ENCODE measurements at regions not wholly inside any gene's neighbourhood (a gene's known extent, or its start where the extent isn't known, plus 50 kb on each side); places are given as distances from the start of the nearest gene placed in this dataset.

DNA sequence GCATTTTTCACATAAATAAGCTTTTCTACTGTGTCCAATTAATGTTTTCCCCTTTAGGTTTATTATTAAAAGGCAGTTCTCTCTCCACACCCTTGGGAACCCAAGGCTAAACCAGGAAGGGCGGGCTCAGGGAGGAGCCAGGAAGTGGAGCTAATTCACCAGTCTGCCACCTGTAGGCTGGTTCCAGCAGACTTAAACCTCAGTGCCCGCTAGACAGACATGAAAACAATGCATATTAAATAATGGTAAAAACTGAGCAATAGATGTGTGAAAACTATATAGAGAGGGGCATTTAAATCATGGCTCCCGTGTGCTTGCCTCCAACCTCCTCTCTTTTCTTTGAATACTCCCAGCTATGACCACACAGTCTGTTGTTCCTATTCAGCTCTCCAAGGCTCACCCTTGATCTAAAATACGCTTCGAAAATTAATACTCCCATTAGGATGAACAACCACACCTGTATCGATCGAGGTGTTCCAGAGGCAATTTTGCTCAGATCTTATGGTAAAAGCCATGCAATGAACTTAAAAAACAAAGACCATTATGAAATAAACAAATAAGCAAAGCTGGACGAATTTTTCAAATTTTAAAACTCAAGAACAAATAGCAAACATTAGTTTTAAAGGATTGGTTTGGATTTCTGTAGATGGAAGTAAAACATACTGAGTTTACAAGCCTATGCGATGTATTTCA is 253.3 kb downstream of the TJP1 start:
- H3K4me1 ChIP-seq (ENCODE audit: control insufficient read depth in 4 of 4, insufficient read depth in 4 of 4, low read length in 3 of 4), result peaks cover 7 to 15% (median 12%) of the 10 kb centered on the region in 4 donors
- H3K4me3 ChIP-seq (ENCODE audit: low read depth in 1 of 3, low read length in 3 of 3), result no peak overlapping the region
- DNase-seq (ENCODE audit: low spot score), result no peak
- H3K27me3 ChIP-seq (ENCODE audit: control insufficient read depth in 4 of 4, insufficient read depth in 4 of 4, low read length in 3 of 4), result peaks cover 2 to 21% (median 7%) of the 10 kb centered on the region in 4 donors
- H3K36me3 ChIP-seq (ENCODE audit: control insufficient read depth in 4 of 4, insufficient read depth in 3 of 4, low read depth in 1 of 4, low read length in 3 of 4), result no peaks in the 10 kb centered on the region
- 47% methylated on average over 9 of the region's 9 CpGs for WGBS
- TF ChIP-seq TAF1 (conservative IDR thresholded peaks at IDR 0.05) (no peak), CTCF (IDR thresholded peaks at IDR 0.05; ENCODE audit: low read depth, low read length, missing input control) (peak; percentile 29), HNF4A (conservative IDR thresholded peaks at IDR 0.05) (no peak), RAD21 (IDR thresholded peaks at IDR 0.05) (peak; percentile 17 to 49), JUND (IDR thresholded peaks at IDR 0.05) (no peak), SP1 (IDR thresholded peaks at IDR 0.05) (no peak)
- TF ChIP-seq, protein P1, sequence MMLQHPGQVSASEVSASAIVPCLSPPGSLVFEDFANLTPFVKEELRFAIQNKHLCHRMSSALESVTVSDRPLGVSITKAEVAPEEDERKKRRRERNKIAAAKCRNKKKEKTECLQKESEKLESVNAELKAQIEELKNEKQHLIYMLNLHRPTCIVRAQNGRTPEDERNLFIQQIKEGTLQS (IDR thresholded peaks at IDR 0.05), result no peak
- no peak overlapping the region for H3K27ac ChIP-seq (ENCODE audit: low read depth in 1 of 2, low read length in 2 of 2)
- H3K9me3 ChIP-seq (ENCODE audit: control insufficient read depth in 4 of 4, low read length in 3 of 4), result no peaks in the 10 kb centered on the region
- H3K9ac ChIP-seq (ENCODE audit: low read depth in 1 of 2, low read length in 2 of 2), result no peak overlapping the region

- H3K4me1 ChIP-seq (ENCODE audit: control insufficient read depth in 4 of 4, insufficient read depth in 4 of 4, low read length in 3 of 4), result peaks cover 7 to 15% (median 12%) of the 10 kb centered on the region in 4 donors
- no peak overlapping the region for H3K27ac ChIP-seq (ENCODE audit: low read depth in 1 of 2, low read length in 2 of 2)
- 72% methylated on average over 1 of the region's 1 CpG for WGBS
- TF ChIP-seq, protein P2, sequence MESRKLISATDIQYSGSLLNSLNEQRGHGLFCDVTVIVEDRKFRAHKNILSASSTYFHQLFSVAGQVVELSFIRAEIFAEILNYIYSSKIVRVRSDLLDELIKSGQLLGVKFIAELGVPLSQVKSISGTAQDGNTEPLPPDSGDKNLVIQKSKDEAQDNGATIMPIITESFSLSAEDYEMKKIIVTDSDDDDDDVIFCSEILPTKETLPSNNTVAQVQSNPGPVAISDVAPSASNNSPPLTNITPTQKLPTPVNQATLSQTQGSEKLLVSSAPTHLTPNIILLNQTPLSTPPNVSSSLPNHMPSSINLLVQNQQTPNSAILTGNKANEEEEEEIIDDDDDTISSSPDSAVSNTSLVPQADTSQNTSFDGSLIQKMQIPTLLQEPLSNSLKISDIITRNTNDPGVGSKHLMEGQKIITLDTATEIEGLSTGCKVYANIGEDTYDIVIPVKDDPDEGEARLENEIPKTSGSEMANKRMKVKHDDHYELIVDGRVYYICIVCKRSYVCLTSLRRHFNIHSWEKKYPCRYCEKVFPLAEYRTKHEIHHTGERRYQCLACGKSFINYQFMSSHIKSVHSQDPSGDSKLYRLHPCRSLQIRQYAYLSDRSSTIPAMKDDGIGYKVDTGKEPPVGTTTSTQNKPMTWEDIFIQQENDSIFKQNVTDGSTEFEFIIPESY (IDR thresholded peaks at IDR 0.05), result no peak
- TF ChIP-seq GABPA (IDR thresholded peaks at IDR 0.05 in 1 of 2, conservative IDR thresholded peaks at IDR 0.05 in 1 of 2) (no peak), TAF1 (conservative IDR thresholded peaks at IDR 0.05) (no peak), YY1 (IDR thresholded peaks at IDR 0.05) (no peak), EGR1 (IDR thresholded peaks at IDR 0.05; ENCODE audit: low read depth in 2 of 2) (no peak), HNF4G (IDR thresholded peaks at IDR 0.05) (no peak), FOXA1 (IDR thresholded peaks at IDR 0.05) (no peak), CTCF (IDR thresholded peaks at IDR 0.05; ENCODE audit: low read depth, low read length, missing input control) (no peak), FOXA2 (IDR thresholded peaks at IDR 0.05) (no peak), NR2F2 (IDR thresholded peaks at IDR 0.05) (no peak), RXRA (IDR thresholded peaks at IDR 0.05) (no peak), JUND (IDR thresholded peaks at IDR 0.05) (no peak), HNF4A (conservative IDR thresholded peaks at IDR 0.05) (no peak), RAD21 (IDR thresholded peaks at IDR 0.05) (no peak), SP1 (IDR thresholded peaks at IDR 0.05) (no peak)
- TF ChIP-seq, protein P1 (IDR thresholded peaks at IDR 0.05), result no peak
- TF ChIP-seq, protein P3, sequence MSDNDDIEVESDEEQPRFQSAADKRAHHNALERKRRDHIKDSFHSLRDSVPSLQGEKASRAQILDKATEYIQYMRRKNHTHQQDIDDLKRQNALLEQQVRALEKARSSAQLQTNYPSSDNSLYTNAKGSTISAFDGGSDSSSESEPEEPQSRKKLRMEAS (IDR thresholded peaks at IDR 0.05), result no peak
- TF ChIP-seq, protein P4, sequence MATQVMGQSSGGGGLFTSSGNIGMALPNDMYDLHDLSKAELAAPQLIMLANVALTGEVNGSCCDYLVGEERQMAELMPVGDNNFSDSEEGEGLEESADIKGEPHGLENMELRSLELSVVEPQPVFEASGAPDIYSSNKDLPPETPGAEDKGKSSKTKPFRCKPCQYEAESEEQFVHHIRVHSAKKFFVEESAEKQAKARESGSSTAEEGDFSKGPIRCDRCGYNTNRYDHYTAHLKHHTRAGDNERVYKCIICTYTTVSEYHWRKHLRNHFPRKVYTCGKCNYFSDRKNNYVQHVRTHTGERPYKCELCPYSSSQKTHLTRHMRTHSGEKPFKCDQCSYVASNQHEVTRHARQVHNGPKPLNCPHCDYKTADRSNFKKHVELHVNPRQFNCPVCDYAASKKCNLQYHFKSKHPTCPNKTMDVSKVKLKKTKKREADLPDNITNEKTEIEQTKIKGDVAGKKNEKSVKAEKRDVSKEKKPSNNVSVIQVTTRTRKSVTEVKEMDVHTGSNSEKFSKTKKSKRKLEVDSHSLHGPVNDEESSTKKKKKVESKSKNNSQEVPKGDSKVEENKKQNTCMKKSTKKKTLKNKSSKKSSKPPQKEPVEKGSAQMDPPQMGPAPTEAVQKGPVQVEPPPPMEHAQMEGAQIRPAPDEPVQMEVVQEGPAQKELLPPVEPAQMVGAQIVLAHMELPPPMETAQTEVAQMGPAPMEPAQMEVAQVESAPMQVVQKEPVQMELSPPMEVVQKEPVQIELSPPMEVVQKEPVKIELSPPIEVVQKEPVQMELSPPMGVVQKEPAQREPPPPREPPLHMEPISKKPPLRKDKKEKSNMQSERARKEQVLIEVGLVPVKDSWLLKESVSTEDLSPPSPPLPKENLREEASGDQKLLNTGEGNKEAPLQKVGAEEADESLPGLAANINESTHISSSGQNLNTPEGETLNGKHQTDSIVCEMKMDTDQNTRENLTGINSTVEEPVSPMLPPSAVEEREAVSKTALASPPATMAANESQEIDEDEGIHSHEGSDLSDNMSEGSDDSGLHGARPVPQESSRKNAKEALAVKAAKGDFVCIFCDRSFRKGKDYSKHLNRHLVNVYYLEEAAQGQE (IDR thresholded peaks at IDR 0.05), result no peak
- no peak overlapping the region for H3K9ac ChIP-seq (ENCODE audit: low read depth in 1 of 2, low read length in 2 of 2)
- H3K9me3 ChIP-seq (ENCODE audit: control insufficient read depth in 4 of 4, low read length in 3 of 4), result no peaks in the 10 kb centered on the region
- no peak overlapping the region for H3K4me3 ChIP-seq (ENCODE audit: low read depth in 1 of 3, low read length in 3 of 3)
- H3K27me3 ChIP-seq (ENCODE audit: control insufficient read depth in 4 of 4, insufficient read depth in 4 of 4, low read length in 3 of 4), result peaks cover 2 to 15% (median 6%) of the 10 kb centered on the region in 4 donors
- no peak for DNase-seq (ENCODE audit: low spot score)
- H3K36me3 ChIP-seq (ENCODE audit: control insufficient read depth in 4 of 4, insufficient read depth in 3 of 4, low read depth in 1 of 4, low read length in 3 of 4), result no peaks in the 10 kb centered on the region
Observed at GRCh38 chr15:29567336-29567735, 254.9 kb downstream of the TJP1 start.

All from liver (tissue), 8 donors.